ENCODE measurements at regions not wholly inside any gene's neighbourhood (a gene's known extent, or its start where the extent isn't known, plus 50 kb on each side); places are given as distances from the start of the nearest gene placed in this dataset.

DNA sequence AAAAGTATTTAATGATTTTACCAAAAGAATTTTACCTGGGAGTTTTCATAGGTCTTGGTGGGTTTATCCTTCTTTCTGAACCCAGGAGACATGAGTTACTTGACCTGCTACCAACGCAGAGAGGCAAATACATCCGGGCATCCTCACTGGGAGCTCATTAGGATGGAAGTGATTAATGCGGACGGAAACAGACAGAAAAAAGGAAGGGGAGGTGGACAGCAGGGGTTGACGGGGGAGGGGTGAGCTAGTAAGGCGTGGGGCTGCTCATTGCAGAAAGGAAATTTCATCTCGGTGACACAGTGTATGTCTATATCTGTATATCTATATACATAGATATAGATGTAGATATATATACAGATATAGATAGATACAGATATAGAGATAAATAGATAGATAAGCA lies 408.2 kb upstream of the ADARB2 start:
- no peaks in the 10 kb centered on the region for H3K4me1 ChIP-seq
- H3K4me3 ChIP-seq, result no peak overlapping the region
- TF ChIP-seq POLR2A (IDR thresholded peaks at IDR 0.05) (no peak), POLR2AphosphoS5 (IDR thresholded peaks at IDR 0.05) (no peak)
- TF ChIP-seq, protein P1, sequence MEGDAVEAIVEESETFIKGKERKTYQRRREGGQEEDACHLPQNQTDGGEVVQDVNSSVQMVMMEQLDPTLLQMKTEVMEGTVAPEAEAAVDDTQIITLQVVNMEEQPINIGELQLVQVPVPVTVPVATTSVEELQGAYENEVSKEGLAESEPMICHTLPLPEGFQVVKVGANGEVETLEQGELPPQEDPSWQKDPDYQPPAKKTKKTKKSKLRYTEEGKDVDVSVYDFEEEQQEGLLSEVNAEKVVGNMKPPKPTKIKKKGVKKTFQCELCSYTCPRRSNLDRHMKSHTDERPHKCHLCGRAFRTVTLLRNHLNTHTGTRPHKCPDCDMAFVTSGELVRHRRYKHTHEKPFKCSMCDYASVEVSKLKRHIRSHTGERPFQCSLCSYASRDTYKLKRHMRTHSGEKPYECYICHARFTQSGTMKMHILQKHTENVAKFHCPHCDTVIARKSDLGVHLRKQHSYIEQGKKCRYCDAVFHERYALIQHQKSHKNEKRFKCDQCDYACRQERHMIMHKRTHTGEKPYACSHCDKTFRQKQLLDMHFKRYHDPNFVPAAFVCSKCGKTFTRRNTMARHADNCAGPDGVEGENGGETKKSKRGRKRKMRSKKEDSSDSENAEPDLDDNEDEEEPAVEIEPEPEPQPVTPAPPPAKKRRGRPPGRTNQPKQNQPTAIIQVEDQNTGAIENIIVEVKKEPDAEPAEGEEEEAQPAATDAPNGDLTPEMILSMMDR (IDR thresholded peaks at IDR 0.05 in 8 of 11, conservative IDR thresholded peaks at IDR 0.05 in 3 of 11), result no peak
- H3K36me3 ChIP-seq, result no peaks in the 10 kb centered on the region
- H3K9me3 ChIP-seq, result no peaks in the 10 kb centered on the region
- H3K27me3 ChIP-seq (replicated peaks in 1 of 7), result peaks cover 0 to 10% (median 0%) of the 10 kb centered on the region in 7 donors
- intact Hi-C loops (cut with DNase I; ENCODE audit: low total_unique reads), result no loop called here
- 27 to 47% (median 35%) methylated on average over 7 of the region's 7 CpGs for WGBS, 5 donors
- H3K27ac ChIP-seq, result no peak overlapping the region
- DNase-seq, result no peak

DNA sequence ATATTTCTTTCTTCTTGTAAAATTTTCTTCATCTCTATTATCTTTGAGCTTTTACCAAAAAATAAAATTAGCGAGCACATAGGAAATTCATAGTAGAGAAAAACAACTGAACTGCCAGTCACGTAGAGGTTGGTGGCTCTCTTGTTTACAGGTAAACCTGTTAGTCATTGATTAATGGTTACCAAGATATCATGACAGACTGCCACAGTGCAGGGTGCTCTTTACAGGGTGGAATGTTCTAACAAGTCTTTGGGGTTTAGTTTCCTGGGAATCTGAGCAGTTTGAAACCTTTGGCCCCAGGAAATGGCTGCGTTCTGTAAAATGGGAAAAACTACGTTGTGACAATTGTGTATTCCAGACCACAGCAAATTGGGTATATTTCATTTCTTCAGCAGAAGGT lies 407.3 kb upstream of the ADARB2 start:
- H3K9me3 ChIP-seq, result no peaks in the 10 kb centered on the region
- intact Hi-C loops (cut with DNase I; ENCODE audit: low total_unique reads), result no loop called here
- WGBS, 5 donors, result 57 to 84% (median 74%) methylated on average over 4 of the region's 4 CpGs
- peaks cover 0 to 12% (median 0%) of the 10 kb centered on the region in 7 donors for H3K27me3 ChIP-seq (replicated peaks in 1 of 7)
- no peak for DNase-seq
- H3K4me1 ChIP-seq, result no peaks in the 10 kb centered on the region
- H3K36me3 ChIP-seq, result no peaks in the 10 kb centered on the region
- TF ChIP-seq POLR2A (IDR thresholded peaks at IDR 0.05) (no peak), POLR2AphosphoS5 (IDR thresholded peaks at IDR 0.05) (no peak)
- TF ChIP-seq, protein P1 (IDR thresholded peaks at IDR 0.05 in 8 of 11, conservative IDR thresholded peaks at IDR 0.05 in 3 of 11), result no peak
- H3K27ac ChIP-seq, result no peak overlapping the region
- no peak overlapping the region for H3K4me3 ChIP-seq

DNA sequence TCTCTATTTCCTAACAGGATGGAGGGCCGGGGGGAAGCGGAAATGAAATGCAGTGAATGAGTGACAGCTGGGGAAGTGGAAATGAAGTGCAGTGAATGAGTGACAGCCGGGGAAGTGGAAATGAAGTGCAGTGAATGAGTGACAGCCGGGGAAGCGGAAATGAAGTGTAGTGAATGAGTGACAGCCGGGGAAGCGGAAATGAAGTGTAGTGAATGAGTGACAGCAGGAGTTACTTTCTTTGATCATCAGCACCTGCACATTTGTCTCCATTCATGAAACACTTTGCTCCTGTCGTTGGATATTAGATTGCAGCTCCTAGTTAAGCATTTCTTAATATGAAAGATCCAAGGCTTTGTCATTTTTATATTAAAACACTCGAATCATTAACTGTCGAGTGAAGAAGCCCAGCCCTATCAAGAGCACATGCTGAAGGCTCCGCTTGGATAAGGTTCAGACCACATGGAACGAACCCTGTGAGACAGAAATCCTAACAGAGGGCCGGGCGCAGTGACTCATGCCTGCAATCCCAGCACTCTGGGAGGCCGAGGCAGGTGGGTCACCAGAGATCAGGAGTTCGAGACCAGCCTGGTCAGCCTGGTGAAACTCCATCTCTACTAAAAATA lies 406.0 kb upstream of the ADARB2 start:
- no peaks in the 10 kb centered on the region for H3K36me3 ChIP-seq
- TF ChIP-seq, protein P1 (IDR thresholded peaks at IDR 0.05 in 8 of 11, conservative IDR thresholded peaks at IDR 0.05 in 3 of 11), result no peak
- no peak for TF ChIP-seq POLR2A (IDR thresholded peaks at IDR 0.05)
- no peak for TF ChIP-seq POLR2AphosphoS5 (IDR thresholded peaks at IDR 0.05)
- peaks cover 0 to 10% (median 0%) of the 10 kb centered on the region in 7 donors for H3K27me3 ChIP-seq (replicated peaks in 1 of 7)
- no peak overlapping the region for H3K27ac ChIP-seq
- no peak overlapping the region for H3K4me3 ChIP-seq
- WGBS, 5 donors, result 68 to 87% (median 77%) methylated on average over 16 of the region's 16 CpGs
- H3K4me1 ChIP-seq, result no peaks in the 10 kb centered on the region
- intact Hi-C loops (cut with DNase I; ENCODE audit: low total_unique reads), result no loop called here
- no peak for DNase-seq
- H3K9me3 ChIP-seq, result no peaks in the 10 kb centered on the region

DNA sequence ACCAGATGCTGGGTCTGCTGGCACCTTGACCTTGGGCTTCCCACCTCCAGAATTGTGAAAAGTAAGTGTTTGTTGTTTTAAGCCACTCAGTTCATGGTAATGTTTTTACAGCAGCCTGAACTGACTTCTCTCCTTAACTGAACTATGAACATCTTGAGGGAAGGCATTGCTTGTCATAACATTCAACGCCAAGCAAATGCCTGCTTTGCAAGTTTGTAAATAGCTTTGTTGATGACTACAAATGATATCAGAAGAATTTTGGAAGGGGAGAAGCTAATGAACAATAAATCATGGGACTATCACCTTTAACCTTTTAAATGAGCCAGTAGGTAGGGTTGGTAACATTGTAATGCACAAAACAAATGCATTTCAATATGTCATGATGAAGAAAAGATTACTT lies 402.4 kb upstream of the ADARB2 start:
- Histone ChIP-seq H3K4me1 (no peaks in the 10 kb centered on the region), H3K27me3 (replicated peaks in 1 of 7) (peaks cover 0 to 10% (median 0%) of the 10 kb centered on the region in 7 donors), H3K4me3 (no peak overlapping the region), H3K27ac (no peak overlapping the region), H3K9me3 (no peaks in the 10 kb centered on the region), H3K36me3 (no peaks in the 10 kb centered on the region)
- intact Hi-C loops (cut with DNase I; ENCODE audit: low total_unique reads), result no loop called here
- 37 to 55% (median 48%) methylated on average over 1 of the region's 1 CpG for WGBS, 5 donors
- TF ChIP-seq POLR2AphosphoS5 (IDR thresholded peaks at IDR 0.05), result no peak
- no peak for TF ChIP-seq POLR2A (IDR thresholded peaks at IDR 0.05)
- TF ChIP-seq, protein P1 (IDR thresholded peaks at IDR 0.05 in 8 of 11, conservative IDR thresholded peaks at IDR 0.05 in 3 of 11), result no peak
- DNase-seq, result no peak

Data from spleen (tissue), 11 donors.